ENCODE measurements at regions not wholly inside any gene's neighbourhood (a gene's known extent, or its start where the extent isn't known, plus 50 kb on each side); places are given as distances from the start of the nearest gene placed in this dataset.

DNA sequence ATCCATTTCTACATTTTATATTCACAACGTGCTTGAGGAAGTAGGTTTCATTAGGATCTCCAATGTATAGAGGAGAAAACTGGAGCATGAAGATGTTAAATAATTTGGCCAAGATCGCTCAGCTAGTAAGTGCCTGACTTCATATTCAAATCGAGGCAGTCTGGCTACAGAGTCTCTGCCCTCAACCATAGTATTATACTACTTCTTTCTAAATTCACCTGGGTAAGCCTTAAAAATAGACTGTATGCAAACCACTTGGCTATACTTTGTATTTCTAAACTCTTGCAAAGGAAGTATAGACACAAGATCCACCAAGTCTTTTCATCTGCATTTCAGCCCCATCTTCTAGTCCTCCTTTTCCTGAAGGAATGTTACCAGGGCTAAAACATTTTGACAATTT, 232.0 kb downstream of the PLK2 start:
- TF ChIP-seq, protein P1, sequence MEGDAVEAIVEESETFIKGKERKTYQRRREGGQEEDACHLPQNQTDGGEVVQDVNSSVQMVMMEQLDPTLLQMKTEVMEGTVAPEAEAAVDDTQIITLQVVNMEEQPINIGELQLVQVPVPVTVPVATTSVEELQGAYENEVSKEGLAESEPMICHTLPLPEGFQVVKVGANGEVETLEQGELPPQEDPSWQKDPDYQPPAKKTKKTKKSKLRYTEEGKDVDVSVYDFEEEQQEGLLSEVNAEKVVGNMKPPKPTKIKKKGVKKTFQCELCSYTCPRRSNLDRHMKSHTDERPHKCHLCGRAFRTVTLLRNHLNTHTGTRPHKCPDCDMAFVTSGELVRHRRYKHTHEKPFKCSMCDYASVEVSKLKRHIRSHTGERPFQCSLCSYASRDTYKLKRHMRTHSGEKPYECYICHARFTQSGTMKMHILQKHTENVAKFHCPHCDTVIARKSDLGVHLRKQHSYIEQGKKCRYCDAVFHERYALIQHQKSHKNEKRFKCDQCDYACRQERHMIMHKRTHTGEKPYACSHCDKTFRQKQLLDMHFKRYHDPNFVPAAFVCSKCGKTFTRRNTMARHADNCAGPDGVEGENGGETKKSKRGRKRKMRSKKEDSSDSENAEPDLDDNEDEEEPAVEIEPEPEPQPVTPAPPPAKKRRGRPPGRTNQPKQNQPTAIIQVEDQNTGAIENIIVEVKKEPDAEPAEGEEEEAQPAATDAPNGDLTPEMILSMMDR (conservative IDR thresholded peaks at IDR 0.05): no peak
- no peak for TF ChIP-seq ZFX (IDR thresholded peaks at IDR 0.05)
